IgD-negative memory B cell (primary cell): ENCODE measurements at regions not wholly inside any gene's neighbourhood (a gene's known extent, or its start where the extent isn't known, plus 50 kb on each side); places are given as distances from the start of the nearest gene placed in this dataset.
"Not testable (repeated sequence)": the region's sequence is repeated elsewhere in the genome, so short reads cannot be mapped to it uniquely, and the experiment has no call there.

Experiments used
- H3K27ac Mint-ChIP-seq, 3 donors: one replicate each; pipeline ENCODE4 v1.8.0; 2020 to 2022; ENCODE audit warnings: mild to moderate bottlenecking in 3 of 3, mixed read lengths in 3 of 3, moderate library complexity in 1 of 3
- H3K27me3 Mint-ChIP-seq: one replicate; pipeline ENCODE4 v1.8.0; 2021; ENCODE audit warnings: mixed read lengths
- H3K36me3 Mint-ChIP-seq: one replicate; pipeline ENCODE4 v1.8.0; 2020; ENCODE audit warnings: mild to moderate bottlenecking, mixed read lengths
- H3K4me1 Mint-ChIP-seq, 3 donors: one replicate each; pipeline ENCODE4 v1.8.0; 2020 to 2022; ENCODE audit warnings: mixed read lengths in 3 of 3, mild to moderate bottlenecking in 1 of 3
- H3K4me3 Mint-ChIP-seq, 4 donors: one replicate each; pipeline ENCODE4 v1.8.0; 2020 to 2022; ENCODE audit warnings: mild to moderate bottlenecking in 4 of 4, mixed read lengths in 4 of 4, moderate library complexity in 3 of 4
- H3K9me3 Mint-ChIP-seq, 3 donors: one replicate each; pipeline ENCODE4 v1.8.0; 2020 to 2021; ENCODE audit warnings: mixed read lengths in 3 of 3, mild to moderate bottlenecking in 1 of 3

DNA sequence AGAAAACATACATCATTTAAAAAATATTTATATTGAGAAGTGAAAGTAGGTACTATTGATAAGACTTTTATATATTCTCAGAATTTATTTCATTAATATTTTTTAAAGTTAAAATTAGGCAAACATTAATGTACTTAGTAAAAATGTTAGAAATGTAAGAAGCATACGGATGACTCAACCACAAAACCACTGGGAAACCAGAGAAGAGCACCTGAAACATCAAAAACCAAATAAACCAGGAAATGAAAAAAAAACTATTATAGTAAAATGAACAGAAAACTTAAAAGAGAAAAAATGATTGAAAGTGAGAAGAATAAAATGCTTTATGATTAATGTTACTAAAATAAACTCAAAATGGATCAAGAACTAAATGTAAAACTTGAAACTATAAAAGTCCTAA is 233.2 kb upstream of the DAB2 start:
- peaks cover 0 to 3% (median 0%) of the 10 kb centered on the region in 3 donors for H3K9me3 Mint-ChIP-seq
- no peak overlapping the region for H3K27ac Mint-ChIP-seq
- H3K27me3 Mint-ChIP-seq: peaks cover 2% of the 10 kb centered on the region
- H3K4me3 Mint-ChIP-seq: no peak overlapping the region
- H3K4me1 Mint-ChIP-seq: peaks cover 0 to 26% (median 10%) of the 10 kb centered on the region in 3 donors
- no peaks in the 10 kb centered on the region for H3K36me3 Mint-ChIP-seq

DNA sequence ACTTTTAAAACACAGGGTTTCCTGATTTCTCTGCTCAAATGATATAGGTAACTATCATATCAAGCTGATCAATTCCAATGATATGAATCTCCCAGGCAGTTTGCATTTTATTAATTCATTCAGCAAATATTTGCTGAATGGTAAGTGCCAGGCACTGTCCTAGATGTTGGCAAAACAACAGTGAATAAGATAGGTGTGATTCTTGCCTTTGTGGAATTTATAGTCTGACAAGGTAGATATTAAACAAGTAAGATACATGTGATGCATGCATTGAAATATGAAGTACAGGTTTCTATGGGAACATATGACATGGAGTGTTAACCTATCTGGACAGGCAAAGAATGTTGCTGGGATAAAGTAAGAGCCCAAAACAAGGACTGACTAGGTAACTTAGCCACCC is 231.8 kb upstream of the DAB2 start:
- no peaks in the 10 kb centered on the region for H3K36me3 Mint-ChIP-seq
- peaks cover 0 to 3% (median 0%) of the 10 kb centered on the region in 3 donors for H3K9me3 Mint-ChIP-seq
- H3K4me1 Mint-ChIP-seq: peaks cover 0 to 23% (median 7%) of the 10 kb centered on the region in 3 donors
- H3K27ac Mint-ChIP-seq: no peak overlapping the region
- peaks cover 2% of the 10 kb centered on the region for H3K27me3 Mint-ChIP-seq
- no peak overlapping the region for H3K4me3 Mint-ChIP-seq

- Mint-ChIP-seq H3K4me3 (no peak overlapping the region), H3K36me3 (peaks cover 2% of the 10 kb centered on the region), H3K27ac (no peak overlapping the region), H3K27me3 (peaks cover 2% of the 10 kb centered on the region), H3K9me3 (peaks cover 0 to 3% (median 0%) of the 10 kb centered on the region in 3 donors), H3K4me1 (peaks cover 0 to 17% (median 5%) of the 10 kb centered on the region in 3 donors)
Observed at GRCh38 chr5:39654715-39655114, 229.9 kb upstream of the DAB2 start.

GRCh38 chr5:39652481-39652880 is 227.7 kb upstream of the DAB2 start:
- H3K27ac Mint-ChIP-seq, H3K9me3 Mint-ChIP-seq, H3K4me1 Mint-ChIP-seq, H3K4me3 Mint-ChIP-seq, H3K27me3 Mint-ChIP-seq, H3K36me3 Mint-ChIP-seq: not testable (repeated sequence)

- H3K27me3 Mint-ChIP-seq: peaks cover 3% of the 10 kb centered on the region
- no peak overlapping the region for H3K4me3 Mint-ChIP-seq
- no peak overlapping the region for H3K27ac Mint-ChIP-seq
- peaks cover 0 to 4% (median 0%) of the 10 kb centered on the region in 3 donors for H3K4me1 Mint-ChIP-seq
- H3K9me3 Mint-ChIP-seq: peaks cover 0 to 3% (median 0%) of the 10 kb centered on the region in 3 donors
- peaks cover 2% of the 10 kb centered on the region for H3K36me3 Mint-ChIP-seq
Observed at GRCh38 chr5:39652036-39652435, 227.3 kb upstream of the DAB2 start.

DNA sequence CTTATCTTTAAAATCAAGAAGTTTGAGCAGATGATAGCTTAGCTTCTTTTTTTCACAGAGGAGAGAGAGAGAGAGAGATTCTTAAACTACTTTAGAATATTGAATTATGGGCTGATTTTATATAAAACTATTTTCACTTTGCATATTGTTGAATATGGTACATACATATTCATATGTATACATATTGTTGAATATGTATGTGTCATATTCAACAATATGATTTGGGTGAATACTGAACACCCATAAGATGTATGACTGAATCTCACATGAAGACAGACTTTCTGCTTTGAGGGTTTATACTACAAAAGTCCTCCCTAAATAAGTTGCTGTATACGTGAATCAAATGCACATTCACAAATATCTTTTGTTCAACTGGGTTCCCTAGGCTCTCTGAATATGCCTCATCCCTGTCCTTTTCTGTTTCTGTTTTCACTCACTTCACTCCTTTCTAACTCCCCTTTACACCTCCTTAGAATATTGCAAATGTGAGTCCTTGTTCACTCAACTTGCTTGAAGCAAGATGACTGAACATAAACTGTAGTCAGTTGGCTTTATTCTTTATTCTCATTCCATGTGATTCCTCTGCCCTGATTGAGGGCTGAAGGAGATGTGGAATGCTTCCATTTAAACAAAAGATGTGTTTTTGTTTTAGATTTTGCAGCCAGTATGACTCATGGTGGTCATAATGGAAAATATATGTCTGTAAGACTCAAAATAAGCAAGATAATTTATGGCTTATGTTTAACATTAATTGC is 225.4 kb upstream of the DAB2 start:
- H3K4me1 Mint-ChIP-seq: no peaks in the 10 kb centered on the region
- no peak overlapping the region for H3K4me3 Mint-ChIP-seq
- H3K9me3 Mint-ChIP-seq: peaks cover 0 to 3% (median 0%) of the 10 kb centered on the region in 3 donors
- no peak overlapping the region for H3K27ac Mint-ChIP-seq
- peaks cover 3% of the 10 kb centered on the region for H3K27me3 Mint-ChIP-seq
- peaks cover 2% of the 10 kb centered on the region for H3K36me3 Mint-ChIP-seq

GRCh38 chr5:39648848-39649227 is 224.1 kb upstream of the DAB2 start:
- no peak overlapping the region for H3K4me3 Mint-ChIP-seq
- no peaks in the 10 kb centered on the region for H3K4me1 Mint-ChIP-seq
- H3K27ac Mint-ChIP-seq: no peak overlapping the region
- H3K27me3 Mint-ChIP-seq: peaks cover 3% of the 10 kb centered on the region
- H3K9me3 Mint-ChIP-seq: peaks cover 0 to 3% (median 0%) of the 10 kb centered on the region in 3 donors
- peaks cover 2% of the 10 kb centered on the region for H3K36me3 Mint-ChIP-seq

GRCh38 chr5:39648085-39648847 is 223.5 kb upstream of the DAB2 start:
- H3K4me3 Mint-ChIP-seq: no peak overlapping the region
- H3K4me1 Mint-ChIP-seq: no peaks in the 10 kb centered on the region
- H3K36me3 Mint-ChIP-seq: peaks cover 2% of the 10 kb centered on the region
- H3K27ac Mint-ChIP-seq: no peak overlapping the region
- H3K9me3 Mint-ChIP-seq: peaks cover 0 to 3% (median 0%) of the 10 kb centered on the region in 3 donors
- H3K27me3 Mint-ChIP-seq: peaks cover 3% of the 10 kb centered on the region

DNA sequence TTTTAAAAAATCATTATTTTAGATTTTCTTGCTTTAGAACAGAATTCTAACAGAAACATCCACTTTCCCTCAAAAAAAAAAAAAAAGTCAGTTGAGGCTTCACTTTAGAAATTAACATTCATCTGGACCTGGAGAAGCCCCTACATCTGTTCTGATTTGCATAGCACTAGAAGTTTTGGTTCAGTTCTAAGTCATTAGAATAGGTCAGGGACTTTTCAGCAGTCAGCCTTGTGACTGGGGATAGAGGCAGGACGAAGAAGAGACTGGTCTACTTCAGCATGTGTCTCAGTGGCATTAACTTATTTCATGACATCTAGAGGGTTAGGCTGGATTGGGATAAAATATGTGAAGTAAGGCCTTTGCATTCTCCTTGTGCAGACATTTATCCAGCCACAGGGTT is 215.8 kb upstream of the DAB2 start:
- Mint-ChIP-seq H3K27ac (no peak overlapping the region), H3K27me3 (peaks cover 2% of the 10 kb centered on the region), H3K9me3 (no peaks in the 10 kb centered on the region), H3K4me3 (no peak overlapping the region), H3K36me3 (no peaks in the 10 kb centered on the region), H3K4me1 (no peaks in the 10 kb centered on the region)

GRCh38 chr5:39639618-39640089 is 214.9 kb upstream of the DAB2 start:
- no peaks in the 10 kb centered on the region for H3K36me3 Mint-ChIP-seq
- no peak overlapping the region for H3K27ac Mint-ChIP-seq
- H3K9me3 Mint-ChIP-seq: no peaks in the 10 kb centered on the region
- no peaks in the 10 kb centered on the region for H3K4me1 Mint-ChIP-seq
- no peaks in the 10 kb centered on the region for H3K27me3 Mint-ChIP-seq
- H3K4me3 Mint-ChIP-seq: no peak overlapping the region

- Mint-ChIP-seq H3K4me1 (no peaks in the 10 kb centered on the region), H3K36me3 (no peaks in the 10 kb centered on the region), H3K9me3 (no peaks in the 10 kb centered on the region), H3K27me3 (no peaks in the 10 kb centered on the region), H3K4me3 (no peak overlapping the region), H3K27ac (no peak overlapping the region)
Observed at GRCh38 chr5:39638813-39639212, 214.0 kb upstream of the DAB2 start.

DNA sequence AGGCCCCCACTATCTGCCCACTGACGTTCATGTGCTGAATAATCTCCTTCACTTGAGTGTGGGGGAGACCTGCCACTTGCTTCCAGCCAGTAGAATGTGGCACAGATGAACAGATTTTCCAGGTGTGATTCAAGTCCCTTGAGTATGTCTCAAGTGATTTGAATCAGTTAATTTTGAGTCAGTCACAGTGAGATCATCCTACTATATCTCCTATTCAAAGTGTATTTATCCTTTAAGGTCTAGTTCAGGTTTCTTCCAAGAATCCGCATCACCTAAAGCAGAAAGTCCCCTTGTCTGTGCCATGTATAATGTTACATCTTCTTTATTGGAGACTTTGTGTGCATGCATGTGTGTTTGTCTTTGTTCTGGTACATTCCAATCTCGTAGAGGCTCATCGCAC is 208.3 kb upstream of the DAB2 start:
- Mint-ChIP-seq H3K4me1 (no peaks in the 10 kb centered on the region), H3K27ac (no peak overlapping the region), H3K27me3 (peaks cover 2% of the 10 kb centered on the region), H3K36me3 (no peaks in the 10 kb centered on the region), H3K4me3 (no peak overlapping the region), H3K9me3 (no peaks in the 10 kb centered on the region)

DNA sequence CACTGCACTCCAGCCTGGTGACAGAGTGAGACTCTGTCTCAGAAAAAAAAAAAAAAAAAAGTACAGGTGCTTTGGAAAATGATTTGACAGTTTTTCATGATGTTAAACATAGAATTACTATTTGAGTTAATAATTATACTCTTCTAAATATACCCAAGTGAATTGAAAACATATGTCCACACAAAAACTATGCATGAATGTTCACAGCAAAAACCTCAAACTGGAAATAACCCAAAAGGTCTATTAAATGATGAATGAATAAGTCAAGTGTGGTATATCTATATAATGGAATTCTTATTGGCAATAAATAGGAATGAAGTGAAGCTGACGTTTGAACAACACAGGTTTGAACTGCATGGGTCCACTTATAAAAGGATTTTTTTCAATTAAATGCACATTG is 207.2 kb upstream of the DAB2 start:
- no peaks in the 10 kb centered on the region for H3K9me3 Mint-ChIP-seq
- H3K4me3 Mint-ChIP-seq: no peak overlapping the region
- no peak overlapping the region for H3K27ac Mint-ChIP-seq
- H3K36me3 Mint-ChIP-seq: no peaks in the 10 kb centered on the region
- H3K4me1 Mint-ChIP-seq: no peaks in the 10 kb centered on the region
- peaks cover 2% of the 10 kb centered on the region for H3K27me3 Mint-ChIP-seq

- H3K4me1 Mint-ChIP-seq: no peaks in the 10 kb centered on the region
- no peaks in the 10 kb centered on the region for H3K36me3 Mint-ChIP-seq
- no peak overlapping the region for H3K4me3 Mint-ChIP-seq
- no peak overlapping the region for H3K27ac Mint-ChIP-seq
- no peaks in the 10 kb centered on the region for H3K9me3 Mint-ChIP-seq
- peaks cover 2% of the 10 kb centered on the region for H3K27me3 Mint-ChIP-seq
Observed at GRCh38 chr5:39629946-39630345, 205.2 kb upstream of the DAB2 start.

DNA sequence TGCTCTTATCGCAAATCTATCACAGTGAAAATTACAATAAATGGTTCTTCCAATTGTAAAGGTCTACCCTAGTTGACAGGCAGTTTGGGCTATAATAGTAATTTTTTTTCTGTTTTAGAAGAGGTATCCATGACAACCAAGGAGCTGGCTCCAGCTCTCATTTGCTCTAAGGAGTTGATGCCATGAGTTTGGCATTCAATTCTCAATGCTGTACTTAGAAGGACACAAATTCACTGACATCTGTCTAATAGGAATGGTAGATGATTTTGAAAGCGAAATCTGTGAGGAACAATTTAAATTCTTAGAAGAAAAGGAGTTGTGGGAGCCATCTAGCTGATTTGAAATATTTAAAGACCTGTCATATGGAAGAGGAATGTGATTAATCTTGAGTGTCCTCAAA is 203.6 kb upstream of the DAB2 start:
- no peaks in the 10 kb centered on the region for H3K9me3 Mint-ChIP-seq
- no peaks in the 10 kb centered on the region for H3K36me3 Mint-ChIP-seq
- H3K4me3 Mint-ChIP-seq: no peak overlapping the region

GRCh38 chr5:39624890-39625289 is 200.1 kb upstream of the DAB2 start:
- H3K36me3 Mint-ChIP-seq: no peaks in the 10 kb centered on the region

More for the DNA sequence above, 203.6 kb upstream of the DAB2 start:
- H3K4me1 Mint-ChIP-seq: no peaks in the 10 kb centered on the region
- no peak overlapping the region for H3K27ac Mint-ChIP-seq
- H3K27me3 Mint-ChIP-seq: peaks cover 4% of the 10 kb centered on the region

More at GRCh38 chr5:39624890-39625289, 200.1 kb upstream of the DAB2 start:
- Mint-ChIP-seq H3K4me3 (no peak overlapping the region), H3K4me1 (no peaks in the 10 kb centered on the region), H3K9me3 (no peaks in the 10 kb centered on the region), H3K27ac (no peak overlapping the region), H3K27me3 (peaks cover 6% of the 10 kb centered on the region)
